ENCODE measurements at regions not wholly inside any gene's neighbourhood (a gene's known extent, or its start where the extent isn't known, plus 50 kb on each side); places are given as distances from the start of the nearest gene placed in this dataset.

DNA sequence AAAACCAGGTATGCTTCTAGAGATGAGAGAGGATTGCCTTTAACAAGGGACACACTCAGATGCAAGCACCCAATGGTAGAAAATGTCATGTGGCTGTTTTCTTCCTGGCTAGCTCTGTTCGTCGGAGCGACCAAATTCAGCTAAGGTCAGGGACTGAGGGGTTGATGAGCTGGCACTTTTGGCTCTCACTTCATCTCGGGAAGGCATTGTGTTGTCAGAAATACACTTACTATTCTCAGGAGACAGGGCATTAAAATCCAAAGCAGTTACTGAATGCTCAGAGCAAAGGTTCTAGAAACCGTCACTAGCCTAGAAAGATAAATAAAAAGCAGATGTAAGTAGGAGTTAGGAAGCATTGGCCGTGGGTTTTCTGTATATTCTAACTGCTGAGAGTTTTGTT is 275.7 kb upstream of the SSTR1 start:
- no peak for TF ChIP-seq RAD21 (conservative IDR thresholded peaks at IDR 0.05)
- TF ChIP-seq, protein P1, sequence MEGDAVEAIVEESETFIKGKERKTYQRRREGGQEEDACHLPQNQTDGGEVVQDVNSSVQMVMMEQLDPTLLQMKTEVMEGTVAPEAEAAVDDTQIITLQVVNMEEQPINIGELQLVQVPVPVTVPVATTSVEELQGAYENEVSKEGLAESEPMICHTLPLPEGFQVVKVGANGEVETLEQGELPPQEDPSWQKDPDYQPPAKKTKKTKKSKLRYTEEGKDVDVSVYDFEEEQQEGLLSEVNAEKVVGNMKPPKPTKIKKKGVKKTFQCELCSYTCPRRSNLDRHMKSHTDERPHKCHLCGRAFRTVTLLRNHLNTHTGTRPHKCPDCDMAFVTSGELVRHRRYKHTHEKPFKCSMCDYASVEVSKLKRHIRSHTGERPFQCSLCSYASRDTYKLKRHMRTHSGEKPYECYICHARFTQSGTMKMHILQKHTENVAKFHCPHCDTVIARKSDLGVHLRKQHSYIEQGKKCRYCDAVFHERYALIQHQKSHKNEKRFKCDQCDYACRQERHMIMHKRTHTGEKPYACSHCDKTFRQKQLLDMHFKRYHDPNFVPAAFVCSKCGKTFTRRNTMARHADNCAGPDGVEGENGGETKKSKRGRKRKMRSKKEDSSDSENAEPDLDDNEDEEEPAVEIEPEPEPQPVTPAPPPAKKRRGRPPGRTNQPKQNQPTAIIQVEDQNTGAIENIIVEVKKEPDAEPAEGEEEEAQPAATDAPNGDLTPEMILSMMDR (IDR thresholded peaks at IDR 0.05; ENCODE audit: poor library complexity, severe bottlenecking), result no peak
- TF ChIP-seq MXI1 (conservative IDR thresholded peaks at IDR 0.05; ENCODE audit: poor library complexity, severe bottlenecking), result no peak
- TF ChIP-seq POLR2AphosphoS5 (IDR thresholded peaks at IDR 0.05), result no peak
- TF ChIP-seq SMC3 (conservative IDR thresholded peaks at IDR 0.05; ENCODE audit: poor library complexity), result no peak
- TF ChIP-seq EP300 (conservative IDR thresholded peaks at IDR 0.05; ENCODE audit: poor library complexity, severe bottlenecking), result no peak
- TF ChIP-seq, protein P2, sequence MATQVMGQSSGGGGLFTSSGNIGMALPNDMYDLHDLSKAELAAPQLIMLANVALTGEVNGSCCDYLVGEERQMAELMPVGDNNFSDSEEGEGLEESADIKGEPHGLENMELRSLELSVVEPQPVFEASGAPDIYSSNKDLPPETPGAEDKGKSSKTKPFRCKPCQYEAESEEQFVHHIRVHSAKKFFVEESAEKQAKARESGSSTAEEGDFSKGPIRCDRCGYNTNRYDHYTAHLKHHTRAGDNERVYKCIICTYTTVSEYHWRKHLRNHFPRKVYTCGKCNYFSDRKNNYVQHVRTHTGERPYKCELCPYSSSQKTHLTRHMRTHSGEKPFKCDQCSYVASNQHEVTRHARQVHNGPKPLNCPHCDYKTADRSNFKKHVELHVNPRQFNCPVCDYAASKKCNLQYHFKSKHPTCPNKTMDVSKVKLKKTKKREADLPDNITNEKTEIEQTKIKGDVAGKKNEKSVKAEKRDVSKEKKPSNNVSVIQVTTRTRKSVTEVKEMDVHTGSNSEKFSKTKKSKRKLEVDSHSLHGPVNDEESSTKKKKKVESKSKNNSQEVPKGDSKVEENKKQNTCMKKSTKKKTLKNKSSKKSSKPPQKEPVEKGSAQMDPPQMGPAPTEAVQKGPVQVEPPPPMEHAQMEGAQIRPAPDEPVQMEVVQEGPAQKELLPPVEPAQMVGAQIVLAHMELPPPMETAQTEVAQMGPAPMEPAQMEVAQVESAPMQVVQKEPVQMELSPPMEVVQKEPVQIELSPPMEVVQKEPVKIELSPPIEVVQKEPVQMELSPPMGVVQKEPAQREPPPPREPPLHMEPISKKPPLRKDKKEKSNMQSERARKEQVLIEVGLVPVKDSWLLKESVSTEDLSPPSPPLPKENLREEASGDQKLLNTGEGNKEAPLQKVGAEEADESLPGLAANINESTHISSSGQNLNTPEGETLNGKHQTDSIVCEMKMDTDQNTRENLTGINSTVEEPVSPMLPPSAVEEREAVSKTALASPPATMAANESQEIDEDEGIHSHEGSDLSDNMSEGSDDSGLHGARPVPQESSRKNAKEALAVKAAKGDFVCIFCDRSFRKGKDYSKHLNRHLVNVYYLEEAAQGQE (IDR thresholded peaks at IDR 0.05; ENCODE audit: borderline replicate concordance), result no peak
- TF ChIP-seq TAF1 (IDR thresholded peaks at IDR 0.05; ENCODE audit: low read depth), result no peak
- no peak for TF ChIP-seq EZH2 (IDR thresholded peaks at IDR 0.05; ENCODE audit: borderline replicate concordance, insufficient read depth, low read length, poor library complexity, severe bottlenecking)
- H3K9ac ChIP-seq (ENCODE audit: low read length), result no peak overlapping the region
- H3K27ac ChIP-seq (ENCODE audit: low read length), result no peak overlapping the region
- no peaks in the 10 kb centered on the region for H3K79me2 ChIP-seq (replicated peaks; ENCODE audit: insufficient read depth, low read length)
- no peaks in the 10 kb centered on the region for H3K27me3 ChIP-seq (ENCODE audit: insufficient read depth, low read depth, low read length)
- H3K4me2 ChIP-seq (ENCODE audit: low read length), result no peak overlapping the region
- H2AFZ ChIP-seq (ENCODE audit: low read depth, low read length), result no peak overlapping the region
- H3K9me3 ChIP-seq (ENCODE audit: low read length), result no peaks in the 10 kb centered on the region
- H3F3A ChIP-seq (ENCODE audit: insufficient read depth, low read length, poor library complexity, severe bottlenecking), result no peaks in the 10 kb centered on the region
- no peaks in the 10 kb centered on the region for H4K20me1 ChIP-seq (ENCODE audit: insufficient read depth)
- H3K4me3 ChIP-seq (ENCODE audit: low read length), result no peak overlapping the region
- H3K9me2 ChIP-seq (ENCODE audit: insufficient read depth, low read length), result no peaks in the 10 kb centered on the region
- H3K36me3 ChIP-seq (ENCODE audit: insufficient read depth, low read length), result no peaks in the 10 kb centered on the region

DNA sequence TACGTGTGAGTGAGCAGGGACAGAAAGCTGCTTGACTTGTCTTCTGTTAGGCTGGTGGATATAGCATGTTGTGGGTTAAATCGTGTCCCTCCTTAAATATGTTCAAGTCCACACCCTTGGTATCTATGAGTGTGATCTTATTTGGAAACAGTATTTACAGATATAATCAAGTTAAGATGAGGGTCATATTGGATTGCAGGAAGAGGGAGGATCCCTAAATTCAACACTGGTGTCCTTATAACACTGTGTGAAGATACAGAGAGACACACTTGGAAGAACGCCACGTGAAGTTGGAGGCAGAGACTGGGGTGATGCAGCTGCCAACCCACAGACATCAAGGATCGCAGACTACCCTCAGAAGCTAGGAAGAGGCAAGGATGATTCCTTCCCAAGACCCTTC is 275.2 kb upstream of the SSTR1 start:
- Histone ChIP-seq H3K9ac (ENCODE audit: low read length) (no peak overlapping the region), H3K79me2 (replicated peaks; ENCODE audit: insufficient read depth, low read length) (no peaks in the 10 kb centered on the region), H3F3A (ENCODE audit: insufficient read depth, low read length, poor library complexity, severe bottlenecking) (no peaks in the 10 kb centered on the region), H3K4me3 (ENCODE audit: low read length) (no peak overlapping the region), H3K9me3 (ENCODE audit: low read length) (no peaks in the 10 kb centered on the region), H3K27ac (ENCODE audit: low read length) (no peak overlapping the region), H2AFZ (ENCODE audit: low read depth, low read length) (no peak overlapping the region), H3K36me3 (ENCODE audit: insufficient read depth, low read length) (no peaks in the 10 kb centered on the region), H3K9me2 (ENCODE audit: insufficient read depth, low read length) (no peaks in the 10 kb centered on the region), H3K4me2 (ENCODE audit: low read length) (no peak overlapping the region), H3K27me3 (ENCODE audit: insufficient read depth, low read depth, low read length) (no peaks in the 10 kb centered on the region), H4K20me1 (ENCODE audit: insufficient read depth) (no peaks in the 10 kb centered on the region)
- no peak for TF ChIP-seq MXI1 (conservative IDR thresholded peaks at IDR 0.05; ENCODE audit: poor library complexity, severe bottlenecking)
- no peak for TF ChIP-seq RAD21 (conservative IDR thresholded peaks at IDR 0.05)
- TF ChIP-seq, protein P1 (IDR thresholded peaks at IDR 0.05; ENCODE audit: poor library complexity, severe bottlenecking), result no peak
- no peak for TF ChIP-seq POLR2AphosphoS5 (IDR thresholded peaks at IDR 0.05)
- TF ChIP-seq, protein P2 (IDR thresholded peaks at IDR 0.05; ENCODE audit: borderline replicate concordance), result no peak
- no peak for TF ChIP-seq EP300 (conservative IDR thresholded peaks at IDR 0.05; ENCODE audit: poor library complexity, severe bottlenecking)
- no peak for TF ChIP-seq TAF1 (IDR thresholded peaks at IDR 0.05; ENCODE audit: low read depth)
- no peak for TF ChIP-seq SMC3 (conservative IDR thresholded peaks at IDR 0.05; ENCODE audit: poor library complexity)
- no peak for TF ChIP-seq EZH2 (IDR thresholded peaks at IDR 0.05; ENCODE audit: borderline replicate concordance, insufficient read depth, low read length, poor library complexity, severe bottlenecking)

All from neural cell (in vitro differentiated cells).